HFFc6 (cell line): ENCODE measurements at regions not wholly inside any gene's neighbourhood (a gene's known extent, or its start where the extent isn't known, plus 50 kb on each side); places are given as distances from the start of the nearest gene placed in this dataset.

ENCODE experiments used
- DNase-seq: peaks from one replicate; pipeline ENCODE4 v3.0.0-alpha.2; 2018
- H3K27ac Mint-ChIP-seq: 2 replicates; pipeline ENCODE4 v1.8.0; 2020; ENCODE audit warnings: mild to moderate bottlenecking, mixed read lengths
- H3K27me3 Mint-ChIP-seq: 2 replicates; pipeline ENCODE4 v1.8.0; 2021; ENCODE audit warnings: mild to moderate bottlenecking, moderate library complexity, mixed read lengths; ENCODE audit not compliant: insufficient read depth
- H3K36me3 Mint-ChIP-seq: 2 replicates; pipeline ENCODE4 v1.8.0; 2021; ENCODE audit warnings: low read depth, mixed read lengths
- H3K4me1 Mint-ChIP-seq: 2 replicates; pipeline ENCODE4 v1.8.0; 2020; ENCODE audit warnings: low read depth, mixed read lengths
- H3K4me3 Mint-ChIP-seq: 2 replicates; pipeline ENCODE4 v1.8.0; 2020; ENCODE audit warnings: mild to moderate bottlenecking, moderate library complexity, mixed read lengths
- H3K9me3 Mint-ChIP-seq: 2 replicates; pipeline ENCODE4 v1.8.0; 2020; ENCODE audit warnings: mild to moderate bottlenecking, mixed read lengths
- CTCF ChIP-seq: fragments of 200-600 bp; sonication (generic); IDR thresholded peaks from 2 replicates; pipeline ENCODE4 v1.5.0; 2021; ENCODE audit warnings: antibody characterized with exemption, mild to moderate bottlenecking

- Mint-ChIP-seq H3K27me3 (peaks cover 2% of the 10 kb centered on the region), H3K27ac (no peak overlapping the region), H3K36me3 (no peaks in the 10 kb centered on the region), H3K4me3 (no peak overlapping the region), H3K4me1 (no peaks in the 10 kb centered on the region), H3K9me3 (peaks cover 9% of the 10 kb centered on the region; the same call in 1 of the 2 replicates)
- no peak for DNase-seq
- TF ChIP-seq CTCF: no peak
Observed at GRCh38 chr20:60990061-60990460, 262.0 kb upstream of the CDH4 start.

DNA sequence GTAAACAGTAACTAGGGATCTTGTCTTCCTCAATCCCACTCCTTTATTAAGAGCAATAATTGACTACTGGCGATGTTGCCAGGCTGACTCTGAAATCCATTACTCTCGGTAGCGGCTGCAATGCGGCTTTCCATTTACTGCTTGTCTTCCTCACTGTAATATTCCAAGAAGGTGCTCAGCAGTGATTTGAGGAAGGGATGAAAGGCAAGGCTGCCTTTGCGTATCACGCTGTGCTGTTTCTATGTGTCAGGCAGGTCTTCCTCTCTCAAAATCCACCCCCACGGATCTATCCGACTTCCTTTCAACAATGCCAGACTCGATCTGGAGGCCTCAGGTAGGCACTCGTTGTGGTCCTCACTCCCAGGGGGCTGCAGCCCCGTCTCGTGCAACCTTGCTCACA is 261.4 kb upstream of the CDH4 start:
- H3K9me3 Mint-ChIP-seq: peaks cover 6% of the 10 kb centered on the region; the same call in 1 of the 2 replicates
- no peaks in the 10 kb centered on the region for H3K4me1 Mint-ChIP-seq

DNA sequence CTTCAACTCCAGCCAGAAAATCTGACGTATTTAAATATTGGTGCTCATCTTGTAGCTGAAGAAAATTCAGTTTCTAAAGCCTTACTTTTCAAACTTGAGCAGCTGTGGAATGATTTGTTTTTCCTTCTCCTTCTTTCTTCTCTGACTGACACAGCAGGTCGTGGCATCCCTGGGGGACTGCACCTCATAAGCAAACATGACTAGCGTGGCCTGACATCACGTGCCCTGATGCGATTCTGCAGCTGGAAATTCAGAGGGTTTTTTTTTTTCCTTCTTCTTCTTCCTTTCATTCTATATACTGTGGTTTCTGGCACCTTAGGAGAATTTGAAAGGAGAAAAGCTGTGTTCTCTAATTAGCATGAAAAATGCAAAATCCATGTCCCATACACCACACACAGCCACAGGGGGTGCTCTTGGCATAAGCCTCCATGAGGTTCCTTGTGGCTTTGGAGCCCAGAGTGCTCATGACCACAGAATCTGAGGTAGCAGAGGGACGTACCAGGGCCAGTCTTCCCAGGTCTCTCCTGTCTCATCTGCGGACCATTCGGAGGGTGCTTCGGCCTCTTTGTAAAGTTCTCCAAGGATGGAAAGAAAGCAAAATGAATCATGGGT is 258.5 kb upstream of the CDH4 start:
- DNase-seq: no peak
- TF ChIP-seq CTCF: peak; percentile 38
- Mint-ChIP-seq H3K9me3 (peaks cover 9% of the 10 kb centered on the region; the same call in 1 of the 2 replicates), H3K27ac (no peak overlapping the region), H3K27me3 (peaks cover 3% of the 10 kb centered on the region), H3K36me3 (no peaks in the 10 kb centered on the region), H3K4me1 (no peaks in the 10 kb centered on the region), H3K4me3 (no peak overlapping the region)

More for the DNA sequence above, 261.4 kb upstream of the CDH4 start:
- H3K27me3 Mint-ChIP-seq: peaks cover 2% of the 10 kb centered on the region
- no peak overlapping the region for H3K27ac Mint-ChIP-seq
- no peak for DNase-seq
- no peak overlapping the region for H3K4me3 Mint-ChIP-seq
- no peak for TF ChIP-seq CTCF
- H3K36me3 Mint-ChIP-seq: no peaks in the 10 kb centered on the region

GRCh38 chr20:60999250-60999649 is 252.8 kb upstream of the CDH4 start:
- Mint-ChIP-seq H3K27ac (no peak overlapping the region), H3K4me3 (no peak overlapping the region), H3K36me3 (no peaks in the 10 kb centered on the region), H3K4me1 (no peaks in the 10 kb centered on the region), H3K27me3 (peaks cover 7% of the 10 kb centered on the region), H3K9me3 (peaks cover 4% of the 10 kb centered on the region; the same call in 1 of the 2 replicates)
- DNase-seq: no peak
- TF ChIP-seq CTCF: no peak

DNA sequence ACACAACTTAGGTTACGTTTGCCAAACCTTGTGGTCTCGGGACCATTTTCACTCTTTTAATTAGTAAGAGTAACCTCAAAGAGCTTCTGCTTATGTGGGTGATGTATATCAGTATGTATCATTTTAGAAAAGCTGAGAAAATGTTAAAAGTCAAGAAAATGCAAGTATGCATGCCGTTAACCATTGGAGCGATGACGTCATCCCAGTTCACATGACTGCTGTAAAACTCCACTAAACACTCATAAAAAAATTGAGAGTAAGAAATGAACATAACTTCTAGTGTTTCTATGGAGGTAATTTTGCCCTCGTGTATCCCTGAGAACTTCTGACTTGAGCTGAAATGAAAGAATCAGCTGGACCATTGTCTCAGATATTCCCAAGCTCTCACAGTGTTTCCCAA is 250.0 kb upstream of the CDH4 start:
- H3K4me1 Mint-ChIP-seq: no peaks in the 10 kb centered on the region
- H3K27me3 Mint-ChIP-seq: peaks cover 8% of the 10 kb centered on the region
- no peaks in the 10 kb centered on the region for H3K36me3 Mint-ChIP-seq
- DNase-seq: no peak
- H3K27ac Mint-ChIP-seq: no peak overlapping the region
- TF ChIP-seq CTCF: no peak
- no peaks in the 10 kb centered on the region; the same call in 1 of the 2 replicates for H3K9me3 Mint-ChIP-seq
- H3K4me3 Mint-ChIP-seq: no peak overlapping the region
